ENCODE measurements at regions not wholly inside any gene's neighbourhood (a gene's known extent, or its start where the extent isn't known, plus 50 kb on each side); places are given as distances from the start of the nearest gene placed in this dataset.
"Not testable (repeated sequence)": the region's sequence is repeated elsewhere in the genome, so short reads cannot be mapped to it uniquely, and the experiment has no call there.

- Histone ChIP-seq H3K36me3 (no peaks in the 10 kb centered on the region), H3K27me3 (no peaks in the 10 kb centered on the region), H3K27ac (no peak overlapping the region), H3K4me1 (ENCODE audit: insufficient read depth) (no peaks in the 10 kb centered on the region), H3K4me3 (no peak overlapping the region), H3K9me3 (no peaks in the 10 kb centered on the region)
- no peak for TF ChIP-seq POLR2A (IDR thresholded peaks at IDR 0.05)
- TF ChIP-seq, protein P1, sequence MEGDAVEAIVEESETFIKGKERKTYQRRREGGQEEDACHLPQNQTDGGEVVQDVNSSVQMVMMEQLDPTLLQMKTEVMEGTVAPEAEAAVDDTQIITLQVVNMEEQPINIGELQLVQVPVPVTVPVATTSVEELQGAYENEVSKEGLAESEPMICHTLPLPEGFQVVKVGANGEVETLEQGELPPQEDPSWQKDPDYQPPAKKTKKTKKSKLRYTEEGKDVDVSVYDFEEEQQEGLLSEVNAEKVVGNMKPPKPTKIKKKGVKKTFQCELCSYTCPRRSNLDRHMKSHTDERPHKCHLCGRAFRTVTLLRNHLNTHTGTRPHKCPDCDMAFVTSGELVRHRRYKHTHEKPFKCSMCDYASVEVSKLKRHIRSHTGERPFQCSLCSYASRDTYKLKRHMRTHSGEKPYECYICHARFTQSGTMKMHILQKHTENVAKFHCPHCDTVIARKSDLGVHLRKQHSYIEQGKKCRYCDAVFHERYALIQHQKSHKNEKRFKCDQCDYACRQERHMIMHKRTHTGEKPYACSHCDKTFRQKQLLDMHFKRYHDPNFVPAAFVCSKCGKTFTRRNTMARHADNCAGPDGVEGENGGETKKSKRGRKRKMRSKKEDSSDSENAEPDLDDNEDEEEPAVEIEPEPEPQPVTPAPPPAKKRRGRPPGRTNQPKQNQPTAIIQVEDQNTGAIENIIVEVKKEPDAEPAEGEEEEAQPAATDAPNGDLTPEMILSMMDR (IDR thresholded peaks at IDR 0.05), result no peak
- TF ChIP-seq EP300 (IDR thresholded peaks at IDR 0.05), result no peak
- no peak for DNase-seq
- intact Hi-C loops (cut with DNase I), result no loop called here
- WGBS, 3 donors, result 11 to 13% (median 11%) methylated on average over 17 of the region's 17 CpGs
Measured at GRCh38 chr7:67901808-67902480, 905.3 kb downstream of the TYW1 start.

- Histone ChIP-seq H3K9me3 (no peaks in the 10 kb centered on the region), H3K27me3 (no peaks in the 10 kb centered on the region), H3K27ac (no peak overlapping the region), H3K36me3 (no peaks in the 10 kb centered on the region), H3K4me3 (no peak overlapping the region), H3K4me1 (ENCODE audit: insufficient read depth) (no peaks in the 10 kb centered on the region)
- TF ChIP-seq, protein P1 (IDR thresholded peaks at IDR 0.05), result no peak
- TF ChIP-seq EP300 (IDR thresholded peaks at IDR 0.05), result no peak
- no peak for TF ChIP-seq POLR2A (IDR thresholded peaks at IDR 0.05)
- intact Hi-C loops (cut with DNase I), result no loop called here
- no peak for DNase-seq
- 71 to 94% (median 76%) methylated on average over 4 to 5 of the region's 5 CpGs for WGBS, 3 donors
Measured at GRCh38 chr7:67907792-67908191, 911.2 kb downstream of the TYW1 start.

- intact Hi-C loops (cut with DNase I), result no loop called here
- H3K36me3 ChIP-seq, result no peaks in the 10 kb centered on the region
- 9 to 30% (median 10%) methylated on average over 2 of the region's 2 CpGs for WGBS, 3 donors
- DNase-seq, result no peak
- TF ChIP-seq POLR2A (IDR thresholded peaks at IDR 0.05), result no peak
- TF ChIP-seq EP300 (IDR thresholded peaks at IDR 0.05), result no peak
- TF ChIP-seq, protein P1 (IDR thresholded peaks at IDR 0.05), result no peak
- H3K4me1 ChIP-seq (ENCODE audit: insufficient read depth), result no peaks in the 10 kb centered on the region
- no peaks in the 10 kb centered on the region for H3K9me3 ChIP-seq
- no peaks in the 10 kb centered on the region for H3K27me3 ChIP-seq
- H3K4me3 ChIP-seq, result no peak overlapping the region
- no peak overlapping the region for H3K27ac ChIP-seq
Measured at GRCh38 chr7:67912437-67912836, 915.8 kb downstream of the TYW1 start.

DNA sequence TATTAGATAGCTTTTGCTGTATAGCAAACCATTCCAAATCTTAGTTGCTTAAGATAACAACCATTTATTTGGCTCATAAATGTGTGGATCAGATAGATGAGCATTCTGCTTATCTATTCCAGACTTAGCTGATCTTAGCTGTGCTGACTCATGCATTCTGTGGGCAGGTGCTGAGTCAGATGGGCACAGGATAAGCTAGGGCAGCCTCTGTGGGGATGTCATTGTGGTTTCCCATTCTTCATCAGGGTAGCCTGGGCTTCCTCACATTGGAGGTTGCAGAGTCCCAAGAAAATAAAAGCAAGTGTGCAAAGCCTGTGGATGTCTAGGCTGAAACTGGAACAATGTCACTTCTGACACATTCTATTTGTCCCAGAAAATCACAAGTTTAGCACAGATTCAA, 917.0 kb downstream of the TYW1 start:
- DNase-seq, result no peak
- no peak for TF ChIP-seq POLR2A (IDR thresholded peaks at IDR 0.05)
- Histone ChIP-seq H3K36me3 (no peaks in the 10 kb centered on the region), H3K4me1 (ENCODE audit: insufficient read depth) (no peaks in the 10 kb centered on the region), H3K27ac (no peak overlapping the region), H3K4me3 (no peak overlapping the region), H3K9me3 (no peaks in the 10 kb centered on the region), H3K27me3 (no peaks in the 10 kb centered on the region)
- intact Hi-C loops (cut with DNase I), result no loop called here

DNA sequence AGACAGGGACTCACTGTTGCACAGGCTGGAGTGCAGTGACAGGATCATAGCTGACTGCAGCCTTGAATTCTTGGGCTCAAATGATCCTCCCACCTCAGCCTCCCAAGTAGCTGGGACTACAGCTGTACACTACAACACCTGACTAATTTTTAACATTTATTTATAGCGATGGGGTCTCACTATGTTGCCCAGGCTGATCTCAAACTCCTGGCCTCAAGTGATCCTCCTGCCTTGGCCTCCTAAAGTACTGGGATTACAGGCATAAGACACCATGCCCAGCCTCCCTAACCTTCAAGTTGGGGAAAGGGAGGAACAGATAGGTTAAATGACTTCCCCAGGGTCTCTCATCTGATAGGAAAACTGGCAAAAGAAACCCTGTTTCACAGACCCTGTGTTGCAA, 919.5 kb downstream of the TYW1 start:
- H3K4me1 ChIP-seq (ENCODE audit: insufficient read depth); H3K36me3 ChIP-seq; H3K27ac ChIP-seq; intact Hi-C loops (cut with DNase I); DNase-seq; H3K27me3 ChIP-seq; H3K9me3 ChIP-seq; H3K4me3 ChIP-seq: not testable (repeated sequence)
- WGBS, 3 donors, result 96 to 100% (median 98%) methylated on average over 1 of the region's 1 CpG

Measured in ovary (tissue), 7 donors.